ENCODE measurements at regions not wholly inside any gene's neighbourhood (a gene's known extent, or its start where the extent isn't known, plus 50 kb on each side); places are given as distances from the start of the nearest gene placed in this dataset.

DNA sequence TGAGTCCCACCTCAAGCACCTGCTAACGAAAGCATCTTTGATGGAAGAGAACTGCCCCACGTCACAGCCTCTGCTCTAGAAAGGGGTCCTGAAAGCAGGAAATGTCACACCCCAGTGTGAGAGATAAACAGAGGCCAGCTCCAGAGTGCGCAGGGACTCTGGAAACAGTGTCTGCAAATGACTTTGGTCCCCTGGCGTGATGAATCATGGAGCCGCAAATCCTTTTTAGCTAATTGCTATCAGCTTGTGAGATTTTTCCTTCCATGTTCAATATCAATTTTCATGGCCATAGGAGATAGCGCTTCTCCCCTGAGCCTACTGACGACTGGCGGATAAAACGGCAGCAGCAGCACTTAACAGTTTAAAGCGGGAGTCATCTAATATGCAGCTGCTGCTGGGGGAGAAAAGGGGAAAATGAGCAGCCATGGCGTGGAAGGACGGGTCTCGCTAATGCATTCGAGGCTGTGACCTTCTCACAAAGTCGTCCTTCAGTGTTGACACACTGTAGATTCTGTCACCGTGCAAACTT lies 209.6 kb upstream of the IRX1 start:
- H3K9me3 ChIP-seq (ENCODE audit: insufficient read depth in 2 of 2, low read depth in 1 of 2, low read length in 1 of 2), result no peaks in the 10 kb centered on the region
- no peak overlapping the region for H3K23ac ChIP-seq (ENCODE audit: insufficient read length)
- H3K14ac ChIP-seq (ENCODE audit: insufficient read length), result no peak overlapping the region
- no peaks in the 10 kb centered on the region for H3K23me2 ChIP-seq (ENCODE audit: low read depth, low read length)
- H3K27ac ChIP-seq (ENCODE audit: low read depth, low read length), result no peak overlapping the region
- FAIRE-seq (no peak), DNase-seq (ENCODE audit: low read depth in 1 of 2, low spot score in 2 of 2) (no peak)
- CTCF ChIA-PET (ENCODE audit: partially characterized antibody), result no interaction called here
- WGBS, 2 experiments (ENCODE audit: extremely low coverage in 1 of 2, insufficient coverage in 1 of 2, insufficient read length in 1 of 2, insufficient replicate concordance in 2 of 2, low coverage in 1 of 2, low lambda C conversion rate in 2 of 2, missing lambda C conversion rate in 1 of 2), result 90% methylated on average over 16 of the region's 16 CpGs; no CpG with 5 or more reads in 1 of the 2 experiments
- H4K91ac ChIP-seq (replicated peaks; ENCODE audit: insufficient read length, low read length), result no peak overlapping the region
- no peak overlapping the region for H3K4ac ChIP-seq (replicated peaks; ENCODE audit: insufficient read length, low read depth, low read length)
- no peak overlapping the region for H3K9ac ChIP-seq (replicated peaks in 1 of 4; ENCODE audit: extremely low read depth in 1 of 4, low read depth in 3 of 4, low read length in 3 of 4)
- H3K56ac ChIP-seq (replicated peaks; ENCODE audit: insufficient read length, low read depth, low read length), result no peak overlapping the region
- no peaks in the 10 kb centered on the region for H4K20me1 ChIP-seq (replicated peaks in 1 of 2; ENCODE audit: control insufficient read depth in 1 of 2, insufficient read depth in 2 of 2, low read length in 2 of 2)
- no peak overlapping the region for H2BK15ac ChIP-seq (ENCODE audit: low read length)
- H2BK5ac ChIP-seq (ENCODE audit: low read depth, low read length), result no peak overlapping the region
- H3K79me1 ChIP-seq (ENCODE audit: low read depth, low read length), result no peaks in the 10 kb centered on the region
- POLR2A ChIA-PET (ENCODE audit: partially characterized antibody), result no interaction called here
- H3K4me1 ChIP-seq (replicated peaks in 1 of 4; ENCODE audit: control insufficient read depth in 3 of 4, insufficient read depth in 4 of 4, low read length in 3 of 4), result peaks cover 0 to 2% (median 0%) of the 10 kb centered on the region in 4 experiments; a peak in 1 of 7 replicates
- H4K5ac ChIP-seq (ENCODE audit: insufficient read length, low read depth, low read length), result no peak overlapping the region
- no peak overlapping the region for H3K4me3 ChIP-seq (ENCODE audit: extremely low read depth in 1 of 4, insufficient read depth in 2 of 4, low read depth in 3 of 4, low read length in 4 of 4)
- TF ChIP-seq KDM4A (IDR thresholded peaks at IDR 0.05; ENCODE audit: low read depth, low read length, severe bottlenecking), result no peak
- no peak overlapping the region for H3K18ac ChIP-seq (ENCODE audit: extremely low read depth, low read length)
- no peak overlapping the region for H2BK20ac ChIP-seq (ENCODE audit: low read length)
- no peaks in the 10 kb centered on the region for H3K36me3 ChIP-seq (ENCODE audit: control insufficient read depth in 2 of 4, insufficient read depth in 4 of 4, low read length in 3 of 4)
- no peak overlapping the region for H2BK120ac ChIP-seq (replicated peaks; ENCODE audit: low read depth, low read length)
- no peak overlapping the region for H2AFZ ChIP-seq (ENCODE audit: low read length)
- H3K79me2 ChIP-seq (ENCODE audit: control insufficient read depth in 1 of 2, insufficient read depth in 2 of 2, low read length in 2 of 2), result no peaks in the 10 kb centered on the region
- no peak overlapping the region for H3K4me2 ChIP-seq (ENCODE audit: insufficient read depth in 1 of 2, low read depth in 2 of 2, low read length in 2 of 2)
- no peaks in the 10 kb centered on the region for H3K27me3 ChIP-seq (replicated peaks in 1 of 4; ENCODE audit: control insufficient read depth in 3 of 4, extremely low read depth in 1 of 4, insufficient read depth in 3 of 4, low read length in 3 of 4)
- H4K8ac ChIP-seq (ENCODE audit: extremely low read depth, insufficient read depth, low read length), result no peak overlapping the region
- no peak overlapping the region for H2AK5ac ChIP-seq (ENCODE audit: low read depth, low read length)
- H2BK12ac ChIP-seq (ENCODE audit: low read depth, low read length), result no peak overlapping the region
